ENCODE measurements at regions not wholly inside any gene's neighbourhood (a gene's known extent, or its start where the extent isn't known, plus 50 kb on each side); places are given as distances from the start of the nearest gene placed in this dataset.
"Not testable (repeated sequence)": the region's sequence is repeated elsewhere in the genome, so short reads cannot be mapped to it uniquely, and the experiment has no call there.

GRCh38 chr17:20681746-20682722, 102.5 kb downstream of the CDRT15L2 start:
- DNase-seq (ENCODE audit: low read depth) = not testable (repeated sequence)

GRCh38 chr17:20683651-20684229, 104.2 kb downstream of the CDRT15L2 start:
- not testable (repeated sequence) for DNase-seq (ENCODE audit: low read depth)

GRCh38 chr17:20684975-20685374, 105.5 kb downstream of the CDRT15L2 start:
- not testable (repeated sequence) for DNase-seq (ENCODE audit: low read depth)

GRCh38 chr17:20687584-20687983, 108.1 kb downstream of the CDRT15L2 start:
- DNase-seq (ENCODE audit: low read depth) = not testable (repeated sequence)

- DNase-seq (ENCODE audit: low read depth) = not testable (repeated sequence)
Measured at GRCh38 chr17:20689170-20689749, 109.7 kb downstream of the CDRT15L2 start.

GRCh38 chr17:20692706-20693105, 113.2 kb downstream of the CDRT15L2 start:
- DNase-seq (ENCODE audit: low read depth) = not testable (repeated sequence)

- not testable (repeated sequence) for DNase-seq (ENCODE audit: low read depth)
Measured at GRCh38 chr17:20695871-20696270, 116.3 kb downstream of the CDRT15L2 start.

GRCh38 chr17:20698463-20699206, 119.1 kb downstream of the CDRT15L2 start:
- not testable (repeated sequence) for DNase-seq (ENCODE audit: low read depth)

GRCh38 chr17:20700528-20700927, 121.0 kb downstream of the CDRT15L2 start:
- DNase-seq (ENCODE audit: low read depth) = not testable (repeated sequence)

- not testable (repeated sequence) for DNase-seq (ENCODE audit: low read depth)
Measured at GRCh38 chr17:20701366-20701765, 121.8 kb downstream of the CDRT15L2 start.

GRCh38 chr17:20702692-20703091, 123.2 kb downstream of the CDRT15L2 start:
- no peak for DNase-seq (ENCODE audit: low read depth)

- no peak for DNase-seq (ENCODE audit: low read depth)
Measured at GRCh38 chr17:20703781-20704180, 124.3 kb downstream of the CDRT15L2 start.

- not testable (repeated sequence) for DNase-seq (ENCODE audit: low read depth)
Measured at GRCh38 chr17:20705186-20705585, 125.7 kb downstream of the CDRT15L2 start.

GRCh38 chr17:20706751-20707373, 127.3 kb downstream of the CDRT15L2 start:
- no peak for DNase-seq (ENCODE audit: low read depth)

- not testable (repeated sequence) for DNase-seq (ENCODE audit: low read depth)
Measured at GRCh38 chr17:20708821-20709220, 129.3 kb downstream of the CDRT15L2 start.

GRCh38 chr17:20716481-20716880, 137.0 kb downstream of the CDRT15L2 start:
- DNase-seq (ENCODE audit: low read depth) = not testable (repeated sequence)

- DNase-seq (ENCODE audit: low read depth) = no peak
Measured at GRCh38 chr17:20721171-20721570, 141.6 kb downstream of the CDRT15L2 start.

GRCh38 chr17:20724391-20724790, 144.9 kb downstream of the CDRT15L2 start:
- DNase-seq (ENCODE audit: low read depth) = not testable (repeated sequence)

GRCh38 chr17:20727201-20727600, 147.7 kb downstream of the CDRT15L2 start:
- DNase-seq (ENCODE audit: low read depth) = not testable (repeated sequence)

GRCh38 chr17:20728181-20728580, 148.7 kb downstream of the CDRT15L2 start:
- DNase-seq (ENCODE audit: low read depth) = no peak

- not testable (repeated sequence) for DNase-seq (ENCODE audit: low read depth)
Measured at GRCh38 chr17:20731131-20731530, 151.6 kb downstream of the CDRT15L2 start.

All from stimulated activated CD8-positive, alpha-beta memory T cell treated with anti-CD3 and anti-CD28 coated beads, Interleukin-7, amount 100 ng/mL, for 24 hours (primary cell).